K562 (cell line): ENCODE measurements at regions not wholly inside any gene's neighbourhood (a gene's known extent, or its start where the extent isn't known, plus 50 kb on each side); places are given as distances from the start of the nearest gene placed in this dataset.

ENCODE experiments used
- ARHGAP35 ChIP-seq: fragments of 450-650 bp; IDR thresholded peaks from 2 replicates; pipeline ENCODE4 v1.6.1; 2018; ENCODE audit not compliant: partially characterized antibody
- BCOR ChIP-seq: fragments of 450-650 bp; IDR thresholded peaks from 2 replicates; pipeline ENCODE4 v1.6.1; 2016
- CEBPB ChIP-seq: fragments of 450-650 bp; IDR thresholded peaks from 2 replicates; pipeline ENCODE4 v1.6.1; 2016; ENCODE audit warnings: missing genetic modification characterization, missing compliant biosample characterization
- CHCHD3 ChIP-seq: fragments of 250-450 bp; sonication (Bioruptor Pico); IDR thresholded peaks from 2 replicates; pipeline ENCODE4 v2.1.2; 2022; ENCODE audit warnings: mild to moderate bottlenecking
- E2F8 ChIP-seq: fragments of 450-650 bp; IDR thresholded peaks from 2 replicates; pipeline ENCODE4 v1.7.1; 2018; ENCODE audit warnings: mild to moderate bottlenecking, low read depth; ENCODE audit not compliant: partially characterized antibody
- MCM3 ChIP-seq: fragments of 450-650 bp; IDR thresholded peaks from 2 replicates; pipeline ENCODE4 v1.6.1; 2016
- PHF21A ChIP-seq: fragments of 450-650 bp; IDR thresholded peaks from 2 replicates; pipeline ENCODE4 v1.6.1; 2017; ENCODE audit warnings: low read depth, borderline replicate concordance
- POLR2A ChIP-seq: fragments of 450-650 bp; conservative IDR thresholded peaks from 2 replicates; pipeline ENCODE4 v1.6.1; 2016
- POLR2B ChIP-seq: fragments of 450-650 bp; IDR thresholded peaks from 2 replicates; pipeline ENCODE4 v1.6.1; 2018; ENCODE audit warnings: low read depth; ENCODE audit not compliant: partially characterized antibody
- RUNX1 ChIP-seq: sonication (generic); IDR thresholded peaks from 2 replicates; pipeline ENCODE4 v1.6.1; 2016; ENCODE audit warnings: antibody characterized with exemption, low read depth
- TRIM24 ChIP-seq, 2 experiments: fragments of 450-650 bp; IDR thresholded peaks; 2 replicates each; pipeline ENCODE4 v1.6.1; 2016
- ZNF124 ChIP-seq: sonication (generic); formaldehyde crosslinking; IDR thresholded peaks from 2 replicates; pipeline ENCODE4 v1.8.1; 2022; ENCODE audit warnings: missing genetic modification reagents
- ZNF184 ChIP-seq: sonication (generic); formaldehyde crosslinking; IDR thresholded peaks from 2 replicates; pipeline ENCODE4 v1.5.0; 2020; ENCODE audit warnings: missing genetic modification reagents
- ZNF57 ChIP-seq: fragments of 450-650 bp; formaldehyde crosslinking; IDR thresholded peaks from 2 replicates; pipeline ENCODE4 v1.4.0; 2020; ENCODE audit warnings: mild to moderate bottlenecking, moderate library complexity
- ZNF592 ChIP-seq: fragments of 450-650 bp; IDR thresholded peaks from 2 replicates; pipeline ENCODE4 v1.6.1; 2017; ENCODE audit warnings: antibody characterized with exemption, mild to moderate bottlenecking
- ZNF830 ChIP-seq: fragments of 250-450 bp; sonication (Bioruptor Pico); IDR thresholded peaks from 2 replicates; pipeline ENCODE4 v1.5.0; 2021; ENCODE audit warnings: mild to moderate bottlenecking
- ZZZ3 ChIP-seq: fragments of 450-650 bp; IDR thresholded peaks from 2 replicates; pipeline ENCODE4 v1.6.1; 2016; ENCODE audit warnings: antibody characterized with exemption, mild to moderate bottlenecking, moderate library complexity
- TF ChIP-seq, protein P1 (sequence below): fragments of 250-450 bp; sonication (Bioruptor Pico); IDR thresholded peaks from 2 replicates; pipeline ENCODE4 v1.4.0; 2020; ENCODE audit warnings: mild to moderate bottlenecking
- TF ChIP-seq, protein P2 (sequence below): fragments of 450-650 bp; formaldehyde crosslinking; IDR thresholded peaks from 2 replicates; pipeline ENCODE4 v1.4.0; 2022; ENCODE audit warnings: missing genetic modification characterization
- TF ChIP-seq, protein P3 (sequence below), 2 experiments: fragments of 450-650 bp; IDR thresholded peaks; 2 replicates each; pipeline ENCODE4 v1.6.1; 2016

DNA sequence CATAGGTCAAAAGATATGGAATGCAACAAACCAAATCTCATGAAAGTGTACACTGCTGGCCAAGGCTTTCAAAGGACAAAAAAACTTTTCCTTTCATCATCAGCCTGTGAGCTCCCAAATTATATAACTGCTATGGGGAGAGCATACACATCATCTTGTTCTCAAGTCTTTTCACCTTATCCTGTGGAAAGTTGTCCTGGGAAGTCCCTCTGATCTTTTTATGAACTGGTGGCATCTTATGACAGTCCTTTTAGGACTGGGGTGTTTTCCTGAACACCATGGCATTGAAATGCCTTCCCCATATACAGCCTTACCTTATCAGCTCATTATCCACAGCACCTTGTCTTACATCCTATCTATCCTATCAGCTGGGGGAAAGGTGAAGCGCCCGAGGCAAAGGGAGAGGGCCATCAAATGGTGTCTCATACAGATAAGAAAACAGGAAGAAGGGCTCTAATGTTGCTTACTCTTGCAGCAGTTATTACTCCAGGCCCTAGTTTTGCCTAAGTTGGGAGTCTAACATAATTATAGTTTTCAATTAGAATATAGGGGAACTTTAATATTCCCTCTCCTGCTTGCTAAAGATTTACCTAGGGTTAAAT is 61.5 kb upstream of the GOLIM4 start (continued):
- TF ChIP-seq ZNF592 (peak; percentile 52), CEBPB (tag) (peak; percentile 54; the same call in 1 of the 2 replicates), E2F8 (no peak), POLR2B (no peak), ZNF124 (CRISPR knock-in tag) (no peak), ZNF830 (CRISPR knock-in tag) (no peak), BCOR (peak; percentile 80), TRIM24 (IDR thresholded peaks at IDR 0.05) (peak; percentile 99 to 100), MCM3 (no peak), ZZZ3 (no peak), ARHGAP35 (no peak), ZNF184 (CRISPR knock-in tag) (no peak), ZNF57 (no peak), CHCHD3 (CRISPR knock-in tag) (no peak), RUNX1 (peak; percentile 75; the same call in 1 of the 2 replicates), POLR2A (no peak), PHF21A (no peak)
- TF ChIP-seq, protein P1, sequence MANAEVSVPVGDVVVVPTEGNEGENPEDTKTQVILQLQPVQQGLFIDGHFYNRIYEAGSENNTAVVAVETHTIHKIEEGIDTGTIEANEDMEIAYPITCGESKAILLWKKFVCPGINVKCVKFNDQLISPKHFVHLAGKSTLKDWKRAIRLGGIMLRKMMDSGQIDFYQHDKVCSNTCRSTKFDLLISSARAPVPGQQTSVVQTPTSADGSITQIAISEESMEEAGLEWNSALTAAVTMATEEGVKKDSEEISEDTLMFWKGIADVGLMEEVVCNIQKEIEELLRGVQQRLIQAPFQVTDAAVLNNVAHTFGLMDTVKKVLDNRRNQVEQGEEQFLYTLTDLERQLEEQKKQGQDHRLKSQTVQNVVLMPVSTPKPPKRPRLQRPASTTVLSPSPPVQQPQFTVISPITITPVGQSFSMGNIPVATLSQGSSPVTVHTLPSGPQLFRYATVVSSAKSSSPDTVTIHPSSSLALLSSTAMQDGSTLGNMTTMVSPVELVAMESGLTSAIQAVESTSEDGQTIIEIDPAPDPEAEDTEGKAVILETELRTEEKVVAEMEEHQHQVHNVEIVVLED (CRISPR knock-in tag) = peak; percentile 45
- TF ChIP-seq, protein P2, sequence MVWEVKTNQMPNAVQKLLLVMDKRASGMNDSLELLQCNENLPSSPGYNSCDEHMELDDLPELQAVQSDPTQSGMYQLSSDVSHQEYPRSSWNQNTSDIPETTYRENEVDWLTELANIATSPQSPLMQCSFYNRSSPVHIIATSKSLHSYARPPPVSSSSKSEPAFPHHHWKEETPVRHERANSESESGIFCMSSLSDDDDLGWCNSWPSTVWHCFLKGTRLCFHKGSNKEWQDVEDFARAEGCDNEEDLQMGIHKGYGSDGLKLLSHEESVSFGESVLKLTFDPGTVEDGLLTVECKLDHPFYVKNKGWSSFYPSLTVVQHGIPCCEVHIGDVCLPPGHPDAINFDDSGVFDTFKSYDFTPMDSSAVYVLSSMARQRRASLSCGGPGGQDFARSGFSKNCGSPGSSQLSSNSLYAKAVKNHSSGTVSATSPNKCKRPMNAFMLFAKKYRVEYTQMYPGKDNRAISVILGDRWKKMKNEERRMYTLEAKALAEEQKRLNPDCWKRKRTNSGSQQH = peak; percentile 61; the same call in 1 of the 2 replicates
- TF ChIP-seq, protein P3, sequence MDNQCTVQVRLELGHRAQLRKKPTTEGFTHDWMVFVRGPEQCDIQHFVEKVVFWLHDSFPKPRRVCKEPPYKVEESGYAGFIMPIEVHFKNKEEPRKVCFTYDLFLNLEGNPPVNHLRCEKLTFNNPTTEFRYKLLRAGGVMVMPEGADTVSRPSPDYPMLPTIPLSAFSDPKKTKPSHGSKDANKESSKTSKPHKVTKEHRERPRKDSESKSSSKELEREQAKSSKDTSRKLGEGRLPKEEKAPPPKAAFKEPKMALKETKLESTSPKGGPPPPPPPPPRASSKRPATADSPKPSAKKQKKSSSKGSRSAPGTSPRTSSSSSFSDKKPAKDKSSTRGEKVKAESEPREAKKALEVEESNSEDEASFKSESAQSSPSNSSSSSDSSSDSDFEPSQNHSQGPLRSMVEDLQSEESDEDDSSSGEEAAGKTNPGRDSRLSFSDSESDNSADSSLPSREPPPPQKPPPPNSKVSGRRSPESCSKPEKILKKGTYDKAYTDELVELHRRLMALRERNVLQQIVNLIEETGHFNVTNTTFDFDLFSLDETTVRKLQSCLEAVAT (IDR thresholded peaks at IDR 0.05) = no peak
